ENCODE measurements at regions not wholly inside any gene's neighbourhood (a gene's known extent, or its start where the extent isn't known, plus 50 kb on each side); places are given as distances from the start of the nearest gene placed in this dataset.

- Histone ChIP-seq H3K27ac (no peak overlapping the region), H3K9me3 (no peaks in the 10 kb centered on the region), H3K27me3 (no peaks in the 10 kb centered on the region), H3K36me3 (no peaks in the 10 kb centered on the region), H3K4me1 (peaks cover 0 to 10% of the 10 kb centered on the region in 2 donors), H3K4me3 (no peak overlapping the region)
- TF ChIP-seq CTCF (IDR thresholded peaks at IDR 0.05): no peak
- no peak for DNase-seq (ENCODE audit: low spot score)
These were observed 173.7 kb upstream of the LEF1 start for GRCh38 chr4:108342325-108342970.

GRCh38 chr4:108337923-108338322 is 169.2 kb upstream of the LEF1 start:
- no peaks in the 10 kb centered on the region for H3K9me3 ChIP-seq
- no peak for DNase-seq (ENCODE audit: low spot score)
- no peaks in the 10 kb centered on the region for H3K36me3 ChIP-seq
- H3K4me3 ChIP-seq: no peak overlapping the region
- no peak overlapping the region for H3K27ac ChIP-seq
- TF ChIP-seq CTCF (IDR thresholded peaks at IDR 0.05): no peak
- no peaks in the 10 kb centered on the region for H3K27me3 ChIP-seq
- H3K4me1 ChIP-seq: peaks cover 0 to 10% of the 10 kb centered on the region in 2 donors

GRCh38 chr4:108336076-108336475 is 167.3 kb upstream of the LEF1 start:
- DNase-seq (ENCODE audit: low spot score): no peak
- H3K4me1 ChIP-seq: peaks cover 0 to 10% of the 10 kb centered on the region in 2 donors

GRCh38 chr4:108335081-108335480 is 166.3 kb upstream of the LEF1 start:
- H3K36me3 ChIP-seq: no peaks in the 10 kb centered on the region
- no peak for TF ChIP-seq CTCF (IDR thresholded peaks at IDR 0.05)
- H3K4me3 ChIP-seq: no peak overlapping the region
- no peaks in the 10 kb centered on the region for H3K9me3 ChIP-seq
- H3K27ac ChIP-seq: no peak overlapping the region
- no peaks in the 10 kb centered on the region for H3K27me3 ChIP-seq
- peaks cover 0 to 10% of the 10 kb centered on the region in 2 donors for H3K4me1 ChIP-seq
- no peak for DNase-seq (ENCODE audit: low spot score)

More at GRCh38 chr4:108336076-108336475, 167.3 kb upstream of the LEF1 start:
- Histone ChIP-seq H3K9me3 (no peaks in the 10 kb centered on the region), H3K36me3 (no peaks in the 10 kb centered on the region), H3K27ac (no peak overlapping the region), H3K27me3 (no peaks in the 10 kb centered on the region), H3K4me3 (no peak overlapping the region)
- no peak for TF ChIP-seq CTCF (IDR thresholded peaks at IDR 0.05)

- peaks cover 0 to 10% of the 10 kb centered on the region in 2 donors for H3K4me1 ChIP-seq
- no peak for TF ChIP-seq CTCF (IDR thresholded peaks at IDR 0.05)
- no peaks in the 10 kb centered on the region for H3K27me3 ChIP-seq
- no peaks in the 10 kb centered on the region for H3K36me3 ChIP-seq
- DNase-seq (ENCODE audit: low spot score): no peak
- no peak overlapping the region for H3K27ac ChIP-seq
- no peaks in the 10 kb centered on the region for H3K9me3 ChIP-seq
- no peak overlapping the region for H3K4me3 ChIP-seq
These were observed 165.3 kb upstream of the LEF1 start for GRCh38 chr4:108334031-108334430.

Measured in right atrium auricular region (tissue), 2 donors.